GM19035 (cell line): ENCODE measurements at regions not wholly inside any gene's neighbourhood (a gene's known extent, or its start where the extent isn't known, plus 50 kb on each side); places are given as distances from the start of the nearest gene placed in this dataset.

Source experiments
- ATAC-seq: cut with Tn5 transposase; IDR thresholded peaks from one replicate; pipeline ENCODE4 v1.9.1; 2021; ENCODE audit not compliant: unreplicated experiment

DNA sequence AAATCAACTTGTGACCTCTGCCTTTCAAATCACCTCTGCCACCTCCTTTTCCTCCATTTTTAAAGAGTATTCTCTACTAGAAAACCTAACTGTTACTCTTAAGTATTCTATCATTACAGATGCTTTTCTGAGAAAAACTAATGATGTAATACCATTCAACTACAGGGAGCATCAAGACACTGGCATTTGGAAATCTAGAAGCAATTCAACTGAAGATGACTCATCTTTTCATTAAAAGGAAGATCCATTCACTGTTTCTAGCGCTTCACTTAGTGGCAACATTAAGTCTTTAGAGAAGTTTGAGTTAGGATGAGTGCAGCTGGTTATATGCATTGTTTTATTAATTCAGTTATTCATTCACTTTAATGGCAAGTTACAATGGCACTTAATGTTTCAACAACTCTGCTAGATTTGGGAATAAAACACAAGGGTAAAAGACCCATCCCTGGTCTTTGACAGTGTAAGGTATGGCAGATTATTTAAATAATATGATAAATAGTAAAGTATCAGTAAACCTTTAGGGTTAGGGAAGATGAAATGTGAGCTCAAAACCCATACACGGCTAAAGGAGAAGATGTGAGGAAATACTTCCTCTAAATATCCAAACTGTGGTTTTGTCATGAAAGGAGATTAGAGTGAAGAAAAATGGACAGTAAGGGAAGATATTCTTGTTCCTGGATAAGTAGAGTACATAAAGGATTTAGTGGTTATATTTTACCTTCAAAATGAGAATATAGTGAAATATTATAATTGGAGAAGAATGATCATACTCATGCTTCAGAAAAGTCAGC is 61.7 kb downstream of the KCNJ2 start:
- ATAC-seq: no peak

DNA sequence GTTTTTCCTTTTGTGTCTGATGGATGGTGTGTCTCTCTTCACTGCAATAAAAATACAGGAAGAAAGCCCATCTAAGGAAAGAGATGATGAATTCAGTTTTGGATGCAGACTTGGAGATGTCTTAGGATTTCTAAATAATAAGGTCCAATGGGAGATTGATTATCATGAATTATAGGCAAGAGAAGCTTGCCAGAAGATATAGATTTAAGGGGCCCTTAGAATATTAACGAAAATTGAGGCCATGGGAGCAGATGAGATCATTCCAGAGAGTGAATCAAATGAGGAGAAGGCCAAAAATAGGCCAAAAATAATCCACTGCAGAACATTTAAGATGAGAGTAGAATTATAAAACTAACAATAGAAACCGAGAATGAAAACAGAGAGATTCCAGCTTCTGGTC is 63.1 kb downstream of the KCNJ2 start:
- ATAC-seq: no peak

DNA sequence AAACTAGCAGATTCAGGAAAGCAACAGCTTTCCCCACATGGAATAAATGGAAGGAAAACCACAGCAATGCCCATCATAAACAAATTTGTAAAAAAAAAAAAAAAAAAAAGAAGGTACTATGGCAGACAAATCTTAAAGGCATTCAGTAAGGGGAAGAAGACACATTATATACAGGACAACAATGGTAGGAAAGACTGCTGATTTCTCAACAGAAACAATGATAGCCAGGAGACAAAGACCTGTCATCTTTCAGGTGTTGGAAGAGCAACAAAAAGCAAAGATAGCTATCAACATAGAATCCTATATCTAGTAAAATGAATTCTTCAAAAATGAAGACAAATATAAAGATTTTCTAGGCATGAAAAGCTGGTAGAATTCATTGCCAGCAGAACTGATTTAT is 65.9 kb downstream of the KCNJ2 start:
- no peak for ATAC-seq

DNA sequence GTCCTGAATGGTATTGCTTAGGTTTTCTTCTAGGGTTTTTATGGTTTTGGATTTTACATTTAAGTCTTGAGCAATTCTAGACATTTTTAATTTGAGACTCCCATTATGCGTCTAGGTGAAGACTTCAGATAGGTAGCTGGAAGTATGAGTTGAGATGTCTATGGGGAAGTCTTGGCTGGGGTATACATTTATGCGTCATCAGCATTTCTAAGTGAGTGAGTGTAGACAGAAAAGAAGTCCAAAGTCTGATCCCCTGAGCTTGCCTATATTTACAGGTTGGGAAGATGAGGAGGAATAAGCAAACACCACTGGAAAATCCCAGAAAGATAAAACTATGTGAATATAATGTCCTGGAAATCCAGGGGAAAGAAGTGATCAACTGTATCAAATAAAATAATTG is 68.9 kb downstream of the KCNJ2 start:
- ATAC-seq: no peak

DNA sequence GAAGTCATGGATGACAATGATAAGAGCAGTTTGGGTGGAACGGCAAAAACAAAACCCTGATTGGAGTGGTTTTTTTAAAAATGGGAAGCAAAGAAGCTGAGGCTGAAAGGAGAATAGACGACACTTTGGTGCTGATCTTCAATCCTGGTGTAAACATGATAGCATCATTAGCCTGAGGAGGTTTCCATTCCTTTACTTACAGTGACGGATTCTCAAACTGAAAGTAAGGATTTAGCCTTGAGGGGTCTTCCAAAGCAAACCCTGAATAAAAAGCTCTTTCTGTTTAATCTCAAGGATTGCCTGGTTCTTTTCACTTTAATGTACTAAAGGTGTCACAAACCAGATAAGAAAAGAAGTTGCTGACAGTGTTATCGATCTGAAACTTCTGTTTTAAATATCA is 69.3 kb downstream of the KCNJ2 start:
- no peak for ATAC-seq

DNA sequence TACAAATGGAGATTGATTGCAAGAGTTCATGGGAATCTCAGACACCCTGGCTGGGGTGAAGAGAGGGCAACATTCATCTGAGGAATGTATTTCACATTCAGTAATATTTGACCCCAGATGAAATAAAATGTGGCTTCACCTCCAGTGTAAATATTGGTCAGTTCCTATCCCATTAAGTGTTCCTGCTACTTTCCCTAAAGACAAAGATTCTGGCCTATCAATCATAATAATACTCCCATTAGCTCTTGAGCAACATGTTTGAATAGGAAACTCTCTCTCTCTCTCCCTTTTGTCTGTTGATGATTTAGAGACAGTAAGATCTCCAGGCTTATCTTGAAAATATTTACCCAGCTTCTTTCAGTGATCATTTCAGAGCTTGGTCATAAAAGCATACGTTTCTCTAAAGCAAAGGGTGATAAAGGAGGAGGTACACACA is 70.1 kb downstream of the KCNJ2 start:
- ATAC-seq: no peak

DNA sequence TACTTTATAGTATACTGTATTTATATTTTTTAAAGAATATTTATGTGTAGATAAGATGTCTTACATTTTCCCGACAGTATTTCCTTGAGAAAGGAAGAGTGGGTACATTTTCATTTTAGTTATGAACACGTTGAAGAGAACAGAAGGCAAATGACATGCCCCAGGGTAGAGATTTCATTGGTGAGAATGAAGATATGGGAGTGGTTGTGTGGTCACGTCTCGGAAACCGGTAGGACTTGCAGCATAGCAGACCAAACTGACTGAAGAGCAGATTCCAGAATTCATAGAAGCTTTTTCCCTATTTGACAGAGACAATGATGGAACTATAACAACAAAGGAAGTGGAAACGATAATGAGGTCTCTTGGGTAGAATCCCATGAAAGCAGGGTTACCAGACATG is 71.7 kb downstream of the KCNJ2 start:
- ATAC-seq: no peak

DNA sequence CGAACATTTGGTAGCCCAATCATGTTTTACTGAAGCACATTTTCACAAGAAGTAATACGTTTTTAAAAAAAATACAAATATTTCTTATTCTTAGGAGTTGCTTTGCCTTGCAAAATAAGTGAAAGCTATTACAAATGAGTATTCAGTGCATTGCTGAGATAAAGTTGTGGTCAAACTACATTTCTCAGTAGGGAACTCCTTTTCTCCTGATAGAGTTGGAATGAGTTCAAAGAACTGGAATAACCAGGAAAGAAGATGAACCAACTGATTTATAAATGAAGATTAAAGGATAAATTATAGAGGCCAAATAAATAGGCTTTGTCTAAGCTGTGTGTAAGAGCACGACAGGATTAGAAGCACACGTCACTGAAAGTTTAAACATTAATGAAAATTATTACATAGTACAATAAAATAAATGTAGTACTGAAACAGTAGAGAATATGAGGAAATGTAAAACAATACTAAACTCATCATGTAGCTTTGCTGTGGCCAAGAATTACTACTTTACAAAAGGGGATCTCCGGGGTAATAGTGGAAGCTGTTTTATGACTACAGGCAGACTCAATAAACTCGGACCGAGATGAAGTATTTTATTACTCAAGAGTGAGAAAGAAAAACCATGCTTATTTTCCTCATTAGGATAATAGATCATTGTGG is 73.6 kb downstream of the KCNJ2 start:
- ATAC-seq: no peak

DNA sequence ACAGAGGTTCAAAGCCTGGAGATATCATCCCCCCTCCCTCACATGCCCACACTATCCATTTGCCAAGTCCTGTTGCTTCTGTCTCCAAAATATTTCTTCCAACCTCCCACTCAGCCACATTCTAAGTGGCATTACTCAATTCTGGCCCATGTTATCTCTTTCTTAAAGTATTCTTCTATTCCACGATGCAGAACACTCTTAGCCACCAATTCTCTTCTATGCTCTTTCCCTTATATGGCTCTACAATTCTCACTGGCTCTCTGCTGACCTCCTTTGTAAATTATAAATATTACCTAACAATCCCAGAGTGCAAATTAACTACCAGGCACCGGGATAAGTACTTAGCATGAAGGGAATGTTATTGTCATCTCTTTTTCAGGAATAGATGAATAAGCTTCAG is 82.4 kb downstream of the KCNJ2 start:
- no peak for ATAC-seq

DNA sequence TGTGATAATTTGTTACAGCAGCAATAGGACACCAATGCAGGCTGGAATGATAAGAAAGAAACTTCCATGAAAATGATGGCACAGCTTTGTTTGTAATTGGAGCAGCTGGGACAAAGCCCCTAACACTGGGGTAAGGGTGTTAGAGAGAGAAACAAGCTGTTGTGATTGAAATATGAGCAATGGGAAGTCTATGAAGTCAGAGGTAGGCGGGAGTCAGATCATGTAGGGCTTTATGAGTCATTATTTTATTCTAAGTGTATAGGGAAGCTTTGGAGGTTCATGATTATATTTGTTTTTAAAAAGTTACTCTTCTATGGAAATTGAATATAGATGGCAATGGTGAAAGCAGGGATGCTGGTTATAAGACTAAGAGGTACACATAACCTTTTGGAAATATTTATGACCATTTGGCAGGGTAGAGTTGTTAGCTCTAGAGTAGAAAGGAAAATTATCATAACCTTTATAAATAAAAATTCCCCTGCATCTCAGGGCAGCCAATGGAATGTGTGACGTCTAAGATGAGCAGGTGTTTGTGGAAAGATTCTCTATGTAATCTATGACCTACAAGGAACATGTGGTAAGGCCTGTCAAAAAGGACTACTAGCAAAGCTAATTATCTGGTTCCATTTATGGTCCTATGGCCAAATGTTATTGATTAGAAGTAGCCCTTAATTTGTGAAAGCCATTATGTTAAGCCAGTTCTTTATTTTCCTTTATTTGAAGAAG is 85.6 kb downstream of the KCNJ2 start:
- no peak for ATAC-seq

DNA sequence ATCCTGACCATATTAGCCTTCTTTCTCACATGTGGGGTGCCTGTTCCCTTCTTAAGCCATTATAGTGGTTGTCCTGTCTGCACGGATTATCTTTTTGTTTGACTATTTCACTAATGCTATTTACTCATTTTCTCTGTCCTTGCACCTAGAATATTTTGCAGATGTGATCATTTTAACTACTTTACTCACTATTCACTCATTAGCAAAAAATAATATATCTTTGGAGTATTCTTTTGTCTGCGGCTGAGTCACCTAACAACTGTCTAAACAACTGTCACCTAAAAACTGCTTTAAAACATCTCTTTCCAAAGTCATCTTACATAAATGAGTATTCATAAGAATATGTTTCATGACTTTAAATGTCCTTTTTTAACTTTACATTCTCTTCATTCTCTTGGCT is 87.4 kb downstream of the KCNJ2 start:
- no peak for ATAC-seq

DNA sequence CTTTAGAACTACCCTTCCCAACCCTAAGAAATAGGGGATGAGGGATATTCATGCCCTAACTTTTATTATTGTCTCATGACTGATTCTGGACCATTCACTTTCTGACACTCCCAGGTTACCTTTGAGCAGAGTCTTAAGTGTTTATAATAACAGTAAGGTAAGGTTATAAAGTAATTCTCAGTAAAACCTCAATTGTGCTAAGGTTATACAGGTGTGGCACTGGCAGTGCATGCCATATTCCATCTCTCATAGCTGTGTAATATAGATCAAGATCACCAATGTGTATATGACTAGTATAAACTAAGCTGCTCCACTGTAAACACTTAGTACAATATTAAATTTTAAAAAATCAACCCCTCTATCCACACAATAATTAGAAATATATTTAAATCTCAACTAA is 89.1 kb downstream of the KCNJ2 start:
- no peak for ATAC-seq

DNA sequence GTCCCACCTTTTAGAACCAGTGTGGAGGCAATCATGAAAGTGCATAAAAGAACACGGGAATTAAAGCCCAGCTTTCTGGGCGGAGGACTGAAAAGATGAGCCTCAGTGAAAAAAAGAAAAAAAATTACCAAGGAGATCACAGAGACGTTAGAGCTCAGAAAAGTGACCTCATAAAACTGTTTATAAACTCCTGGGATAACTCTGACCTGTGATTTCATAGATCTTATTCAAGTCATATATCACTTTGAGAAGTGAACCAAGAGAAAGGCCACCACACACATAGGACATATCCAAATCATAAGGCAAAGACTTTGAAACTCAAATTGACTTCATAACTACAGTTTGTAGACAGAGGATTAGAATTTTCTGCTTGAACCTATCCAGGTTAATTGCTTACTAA is 90.1 kb downstream of the KCNJ2 start:
- ATAC-seq: no peak

DNA sequence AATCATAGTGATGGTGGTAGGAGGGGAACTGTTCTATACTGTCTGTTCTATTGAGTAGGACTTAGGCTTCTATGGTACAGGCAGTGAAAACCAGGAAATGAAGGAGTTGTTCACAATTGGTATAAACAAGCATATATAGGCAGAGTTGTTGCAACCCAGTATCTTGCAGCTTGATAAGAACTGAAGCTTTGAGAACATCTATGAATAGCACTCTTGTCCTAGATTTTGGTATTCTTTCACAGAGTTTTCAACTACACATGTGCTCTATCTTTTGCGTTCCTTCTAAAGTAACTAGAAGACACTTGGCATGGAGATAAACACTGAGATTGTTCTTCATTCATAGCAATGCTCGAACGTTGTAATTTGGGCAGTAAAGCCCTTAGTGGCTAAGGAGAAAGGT is 91.8 kb downstream of the KCNJ2 start:
- no peak for ATAC-seq

DNA sequence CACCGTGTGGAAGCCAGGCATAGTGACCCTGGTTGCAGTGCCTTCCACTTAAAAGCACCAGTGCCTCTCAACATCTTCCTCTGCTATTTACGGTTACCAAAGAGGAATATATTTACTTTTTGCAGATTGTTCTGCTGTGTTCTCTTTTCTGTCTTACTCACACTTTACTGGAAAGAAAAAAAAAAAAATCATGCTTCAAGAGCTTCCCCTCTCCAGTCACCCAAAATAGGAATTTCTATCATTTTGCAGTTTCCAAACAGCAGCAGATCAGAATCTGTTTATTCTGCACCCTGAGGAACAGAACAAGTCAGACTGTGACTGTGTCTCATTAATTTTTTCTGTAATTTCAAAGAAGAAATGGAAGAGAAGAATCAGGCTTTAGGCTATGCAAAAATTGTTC is 96.1 kb downstream of the KCNJ2 start:
- no peak for ATAC-seq

DNA sequence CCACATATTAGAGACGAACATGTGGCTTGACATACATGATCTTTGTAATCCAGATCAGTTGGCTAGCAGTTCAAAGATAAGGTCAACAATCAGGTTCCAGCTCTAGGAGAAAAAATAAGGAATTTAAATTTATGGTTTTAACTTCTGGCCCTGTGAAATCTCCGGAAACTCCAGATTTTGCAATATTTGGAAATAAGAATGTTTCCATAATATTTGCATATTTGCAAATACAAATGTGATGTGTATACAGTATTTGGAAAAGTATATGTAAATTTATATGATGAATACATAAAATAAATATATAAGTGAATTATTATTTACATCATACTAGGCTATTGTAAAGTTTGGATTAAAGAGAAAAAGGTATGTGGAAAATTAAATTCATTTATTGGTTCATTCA is 97.1 kb downstream of the KCNJ2 start:
- ATAC-seq: no peak

DNA sequence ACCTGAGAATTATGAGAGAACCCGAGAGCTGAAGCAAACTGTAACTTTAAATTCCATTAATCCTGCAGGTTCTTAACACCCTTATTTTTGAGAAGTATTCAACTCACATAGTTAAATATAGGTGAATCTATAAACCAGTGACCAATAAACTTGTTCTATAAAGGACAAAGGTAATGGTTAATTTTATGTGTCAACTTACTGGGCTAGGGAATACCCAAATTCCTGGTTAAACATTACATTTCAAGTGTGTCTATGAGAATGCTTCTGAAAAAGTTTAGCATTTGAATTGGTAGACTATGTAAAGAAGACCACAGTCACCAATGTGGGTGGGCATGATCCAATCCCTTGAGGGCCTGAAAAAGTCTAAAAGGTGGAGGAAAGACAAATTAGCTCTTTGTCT is 99.1 kb downstream of the KCNJ2 start:
- no peak for ATAC-seq

DNA sequence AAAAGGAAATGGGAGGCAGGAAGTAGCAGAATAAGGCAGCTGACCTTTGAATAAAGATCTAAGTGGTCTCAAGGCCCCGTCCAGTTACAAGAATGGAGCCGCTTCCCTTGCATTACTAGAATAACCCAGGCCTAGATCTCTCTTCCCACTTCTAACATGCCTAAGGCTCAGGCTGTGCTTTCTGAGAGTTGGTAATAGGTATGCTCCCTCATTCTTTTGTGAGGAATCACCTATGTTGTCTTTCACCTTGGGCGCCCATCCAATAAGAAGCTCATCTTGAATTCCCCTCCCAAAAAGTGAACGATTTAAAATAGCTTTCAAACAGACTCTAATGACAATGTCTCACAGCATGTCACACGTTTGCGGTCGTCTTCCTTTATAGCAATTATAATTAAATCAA is 101.2 kb downstream of the KCNJ2 start:
- ATAC-seq: no peak

DNA sequence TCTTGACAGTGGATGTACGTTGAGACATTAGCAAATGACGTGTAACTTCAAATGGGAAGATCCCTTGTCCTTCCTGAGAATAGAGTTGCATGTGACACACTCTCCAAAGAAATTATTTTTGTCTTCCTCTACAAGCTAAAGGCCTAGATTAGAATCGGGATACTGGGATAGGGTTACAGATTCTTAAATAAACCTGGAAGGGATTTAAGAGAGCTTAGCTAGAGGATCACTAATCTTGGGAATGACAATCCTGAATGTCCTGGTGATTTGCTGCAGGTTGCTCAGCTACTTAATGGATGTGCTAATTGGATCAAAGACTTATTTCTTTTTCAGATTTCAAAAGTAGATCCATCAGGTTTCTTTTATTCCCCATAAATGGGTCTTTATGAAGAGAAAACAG is 101.9 kb downstream of the KCNJ2 start:
- no peak for ATAC-seq

DNA sequence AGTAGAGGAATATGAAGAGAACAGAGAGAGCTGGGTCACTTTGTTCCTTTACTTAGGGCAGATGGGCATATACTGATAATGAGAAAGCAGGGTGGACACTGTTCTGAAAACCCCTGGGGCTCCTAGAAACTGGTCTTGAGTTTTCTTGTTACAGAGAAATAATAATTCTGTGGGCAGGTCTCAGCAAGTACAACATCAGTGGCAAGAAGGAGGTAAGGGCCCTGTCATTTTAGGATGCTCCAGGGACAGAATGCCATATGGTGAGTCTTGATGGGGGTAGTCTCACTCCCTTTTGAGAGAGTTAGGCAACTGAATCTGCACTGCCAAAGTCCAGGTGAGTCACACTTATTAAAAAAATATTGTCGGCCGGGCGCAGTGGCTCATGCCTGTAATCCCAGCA is 102.3 kb downstream of the KCNJ2 start:
- ATAC-seq: no peak

DNA sequence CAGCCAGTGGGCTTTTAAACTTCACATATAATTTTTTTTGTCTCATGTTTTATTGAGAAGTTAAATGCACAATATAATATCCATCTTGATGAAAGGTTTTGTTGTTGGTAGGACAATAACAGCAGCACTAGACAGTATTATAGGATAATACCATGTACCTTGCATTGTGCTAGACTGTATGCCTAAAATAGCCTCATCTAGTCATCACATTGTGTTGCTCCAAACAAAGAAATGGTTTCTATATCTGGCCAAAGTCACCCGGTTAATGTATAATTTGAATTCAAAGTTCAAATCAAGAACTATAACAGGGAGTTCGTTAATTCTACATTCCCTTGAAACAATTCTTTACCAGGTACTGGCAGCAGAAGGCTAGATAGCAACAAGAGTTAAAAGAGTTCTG is 104.9 kb downstream of the KCNJ2 start:
- ATAC-seq: no peak

DNA sequence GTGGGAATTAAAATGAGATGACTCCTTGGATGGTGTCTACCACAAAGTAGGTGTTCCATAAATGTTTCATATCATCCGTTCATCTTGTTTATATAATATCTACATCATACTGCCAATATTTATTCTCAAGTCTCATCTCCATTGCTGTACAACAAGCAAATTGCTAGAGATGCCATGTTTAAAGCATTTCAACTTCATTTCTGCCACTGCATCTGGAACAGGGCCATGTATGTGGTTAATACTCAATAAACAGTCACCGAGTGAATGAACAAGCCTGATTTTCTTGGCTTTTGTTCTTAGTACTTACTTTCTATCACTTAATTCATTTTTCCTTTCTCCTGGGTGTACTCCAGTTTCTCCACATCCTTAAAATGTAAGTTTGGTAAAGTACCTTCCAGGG is 107.6 kb downstream of the KCNJ2 start:
- no peak for ATAC-seq
